ENCODE measurements at regions not wholly inside any gene's neighbourhood (a gene's known extent, or its start where the extent isn't known, plus 50 kb on each side); places are given as distances from the start of the nearest gene placed in this dataset.
A peak's percentile ranks its signal among the peaks of the same experiment; 100 is the strongest.

GRCh38 chr2:158011055-158011771, 90.5 kb upstream of the UPP2 start:
- Histone ChIP-seq H3K9ac (ENCODE audit: insufficient read depth, low read length, poor library complexity, severe bottlenecking) (no peak overlapping the region), H3K79me2 (ENCODE audit: insufficient read depth, low read length) (no peaks in the 10 kb centered on the region), H3K27me3 (ENCODE audit: control insufficient read depth in 2 of 2, insufficient read depth in 2 of 2, low read length in 2 of 2) (no peaks in the 10 kb centered on the region), H3K4me2 (replicated peaks; ENCODE audit: extremely low read depth, low read length, poor library complexity, severe bottlenecking) (no peak overlapping the region), H3K9me3 (replicated peaks in 1 of 2; ENCODE audit: control insufficient read depth in 1 of 2, insufficient read depth in 1 of 2, low read length in 2 of 2) (peaks cover 0 to 4% of the 10 kb centered on the region in 2 donors), H4K20me1 (ENCODE audit: insufficient read depth, low read length) (no peaks in the 10 kb centered on the region), H3K4me1 (ENCODE audit: control insufficient read depth in 1 of 2, insufficient read depth in 2 of 2, low read length in 2 of 2) (peaks cover 8 to 13% of the 10 kb centered on the region in 2 donors), H3K36me3 (replicated peaks in 1 of 2; ENCODE audit: control insufficient read depth in 1 of 2, insufficient read depth in 2 of 2, low read length in 2 of 2) (no peaks in the 10 kb centered on the region), H2AFZ (ENCODE audit: insufficient read depth, low read depth, low read length, poor library complexity, severe bottlenecking) (peak overlapping the region; percentile 29), H3K27ac (ENCODE audit: low read depth in 1 of 2, low read length in 2 of 2) (no peak overlapping the region), H3K4me3 (replicated peaks in 1 of 3; ENCODE audit: low read depth in 2 of 3, low read length in 3 of 3) (no peak overlapping the region)
- no peak for TF ChIP-seq CTCF (IDR thresholded peaks at IDR 0.05)
- H3K36me3 Mint-ChIP-seq: no peaks in the 10 kb centered on the region
- no peak for DNase-seq
- H3K27me3 Mint-ChIP-seq (ENCODE audit: low read depth in 3 of 3): peaks cover 0 to 2% (median 1%) of the 10 kb centered on the region in 3 donors
- no peak overlapping the region for H3K4me3 Mint-ChIP-seq
- 98% methylated on average over 4 of the region's 5 CpGs for whole genome bisulfite sequencing (ENCODE audit: insufficient coverage)
- peaks cover 31% of the 10 kb centered on the region for H3K4me1 Mint-ChIP-seq
- peak overlapping the region in 1 of 7 donors; percentile 5 for H3K27ac Mint-ChIP-seq
- intact Hi-C loops (cut with micrococcal nuclease): loop anchor here in 1 of 2 donors (5.0 to 10.0 kb wide), 2 partner anchors 234 to 516 kb away; no protein-coding TSS in a partner anchor
- peaks cover 3 to 8% (median 4%) of the 10 kb centered on the region in 7 donors for H3K9me3 Mint-ChIP-seq

DNA sequence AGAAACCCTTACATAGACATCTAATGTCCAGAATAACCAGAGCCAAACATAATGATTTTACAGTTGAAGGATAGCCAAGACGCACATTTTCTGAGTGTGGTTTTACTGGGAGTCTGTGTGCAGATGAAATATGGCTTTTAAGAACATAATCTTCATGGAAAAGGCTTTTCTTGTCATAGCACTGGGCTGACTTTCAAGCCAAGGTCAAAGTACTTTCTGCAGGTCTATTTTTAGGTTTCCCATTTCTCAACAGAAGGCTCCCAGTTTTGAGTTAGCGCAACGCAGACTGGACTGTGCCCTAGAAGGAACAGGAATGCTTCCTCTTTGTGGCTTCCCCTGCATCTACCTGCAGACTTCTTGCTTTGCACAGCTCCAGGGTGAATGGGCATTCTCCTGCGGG, 92.3 kb upstream of the UPP2 start:
- Histone ChIP-seq H3K4me3 (replicated peaks in 1 of 3; ENCODE audit: low read depth in 2 of 3, low read length in 3 of 3) (no peak overlapping the region), H3K4me1 (ENCODE audit: control insufficient read depth in 1 of 2, insufficient read depth in 2 of 2, low read length in 2 of 2) (peaks cover 8 to 10% of the 10 kb centered on the region in 2 donors), H3K36me3 (replicated peaks in 1 of 2; ENCODE audit: control insufficient read depth in 1 of 2, insufficient read depth in 2 of 2, low read length in 2 of 2) (no peaks in the 10 kb centered on the region), H3K79me2 (ENCODE audit: insufficient read depth, low read length) (no peaks in the 10 kb centered on the region), H3K9ac (ENCODE audit: insufficient read depth, low read length, poor library complexity, severe bottlenecking) (no peak overlapping the region), H3K4me2 (replicated peaks; ENCODE audit: extremely low read depth, low read length, poor library complexity, severe bottlenecking) (no peak overlapping the region), H4K20me1 (ENCODE audit: insufficient read depth, low read length) (no peaks in the 10 kb centered on the region), H3K27me3 (ENCODE audit: control insufficient read depth in 2 of 2, insufficient read depth in 2 of 2, low read length in 2 of 2) (no peaks in the 10 kb centered on the region), H3K9me3 (replicated peaks in 1 of 2; ENCODE audit: control insufficient read depth in 1 of 2, insufficient read depth in 1 of 2, low read length in 2 of 2) (no peaks in the 10 kb centered on the region), H3K27ac (ENCODE audit: low read depth in 1 of 2, low read length in 2 of 2) (no peak overlapping the region), H2AFZ (ENCODE audit: insufficient read depth, low read depth, low read length, poor library complexity, severe bottlenecking) (no peak overlapping the region)
- DNase-seq: peak in 1 of 3 donors; percentile 6
- Mint-ChIP-seq H3K36me3 (no peaks in the 10 kb centered on the region), H3K27me3 (ENCODE audit: low read depth in 3 of 3) (peaks cover 0 to 2% (median 1%) of the 10 kb centered on the region in 3 donors), H3K27ac (no peak overlapping the region), H3K4me3 (no peak overlapping the region), H3K4me1 (peaks cover 23% of the 10 kb centered on the region), H3K9me3 (peaks cover 0 to 3% (median 0%) of the 10 kb centered on the region in 7 donors)
- 0% methylated on average over 3 of the region's 4 CpGs for WGBS (ENCODE audit: insufficient coverage)
- no peak for TF ChIP-seq CTCF (IDR thresholded peaks at IDR 0.05)
- intact Hi-C loops (cut with micrococcal nuclease): loop anchor here (5.0 to 10.0 kb wide), 2 partner anchors 512 to 705 kb away; no protein-coding TSS in a partner anchor

All from CD14-positive monocyte (primary cell).